HG03196 (cell line): ENCODE measurements at regions not wholly inside any gene's neighbourhood (a gene's known extent, or its start where the extent isn't known, plus 50 kb on each side); places are given as distances from the start of the nearest gene placed in this dataset.
"Not testable (repeated sequence)": the region's sequence is repeated elsewhere in the genome, so short reads cannot be mapped to it uniquely, and the experiment has no call there.

Experiments used
- ATAC-seq: cut with Tn5 transposase; IDR thresholded peaks from one replicate; pipeline ENCODE4 v1.9.1; 2021; ENCODE audit not compliant: unreplicated experiment

- no peak for ATAC-seq
Measured at GRCh38 chr20:29687438-29687837, 1570.0 kb upstream of the DEFB115 start.

DNA sequence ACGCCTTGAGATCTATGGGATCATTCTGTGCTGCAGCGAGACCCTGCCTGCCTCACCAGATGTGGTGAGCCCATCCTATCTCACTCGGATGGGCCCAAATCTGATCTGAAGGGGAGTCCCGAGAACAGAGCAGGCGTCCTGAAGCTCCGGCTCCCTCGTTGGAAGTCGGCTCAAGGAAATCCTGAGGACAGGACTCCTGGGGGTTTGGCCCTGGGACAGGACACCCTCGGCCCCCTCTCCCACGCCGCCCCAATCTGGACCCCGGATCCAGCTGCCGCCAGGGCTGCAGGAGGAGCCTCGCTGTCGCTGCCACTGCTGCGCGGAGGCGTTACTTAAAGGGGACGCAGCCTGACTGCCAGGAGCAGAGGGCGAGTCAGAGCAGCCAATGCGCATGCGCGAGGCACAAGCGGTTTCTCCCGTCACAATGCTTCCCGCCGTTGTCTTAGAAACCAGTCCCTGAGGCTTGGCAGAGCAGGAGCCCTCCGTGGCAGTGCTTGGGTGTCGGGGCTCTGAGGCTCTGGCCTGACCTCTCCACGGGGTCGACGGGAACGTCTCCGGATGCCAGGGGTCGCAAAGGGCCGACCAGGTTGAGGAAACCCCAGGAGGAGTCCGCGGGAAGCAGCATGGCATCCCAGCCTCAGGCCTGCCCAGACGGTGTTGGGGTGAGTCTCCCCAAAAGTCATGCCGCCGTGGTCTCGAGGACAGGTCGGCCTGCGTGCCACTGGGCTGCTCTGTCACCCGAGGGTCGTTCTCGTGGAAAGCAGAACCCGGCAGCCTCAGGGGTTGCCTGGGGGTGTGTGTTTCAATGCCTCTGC lies 1567.8 kb upstream of the DEFB115 start:
- ATAC-seq: no peak

DNA sequence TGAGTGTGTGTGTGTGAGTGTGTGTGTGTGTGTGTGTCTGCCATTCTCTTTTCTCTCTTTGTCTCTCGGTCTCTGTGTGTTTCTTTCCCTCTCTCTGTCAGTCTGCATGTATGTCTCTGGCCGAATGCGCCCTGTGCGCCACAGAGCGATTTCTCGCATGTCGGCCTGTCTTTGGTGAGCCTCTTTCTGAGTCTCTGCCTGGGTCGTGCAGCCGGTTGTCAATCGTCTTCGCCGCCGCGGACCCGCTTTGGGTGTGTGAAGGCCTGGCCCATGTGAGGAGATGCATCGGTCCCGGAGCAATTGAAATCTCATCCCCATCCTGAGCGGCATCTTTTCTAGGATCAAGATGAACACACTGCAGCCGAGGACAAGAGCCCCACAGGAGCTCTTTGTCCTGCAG lies 1567.2 kb upstream of the DEFB115 start:
- no peak for ATAC-seq

DNA sequence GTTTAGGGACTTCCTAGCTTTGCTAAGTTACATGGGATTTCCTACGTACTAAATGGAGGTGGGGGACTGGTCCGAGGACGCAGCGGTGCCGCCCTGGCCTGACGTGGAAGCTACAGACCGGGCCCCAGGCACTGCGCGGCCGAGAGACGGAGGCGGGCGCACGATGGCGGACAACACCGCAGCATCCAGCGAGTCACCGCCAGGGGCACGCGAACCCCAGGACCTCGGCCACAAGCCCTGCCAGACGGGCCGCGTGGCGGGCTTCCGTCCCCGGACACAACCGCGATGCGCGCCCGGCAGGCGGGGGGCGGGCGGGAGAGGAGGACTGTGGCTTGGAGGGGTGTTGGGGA lies 1516.9 kb upstream of the DEFB115 start:
- ATAC-seq: no peak

DNA sequence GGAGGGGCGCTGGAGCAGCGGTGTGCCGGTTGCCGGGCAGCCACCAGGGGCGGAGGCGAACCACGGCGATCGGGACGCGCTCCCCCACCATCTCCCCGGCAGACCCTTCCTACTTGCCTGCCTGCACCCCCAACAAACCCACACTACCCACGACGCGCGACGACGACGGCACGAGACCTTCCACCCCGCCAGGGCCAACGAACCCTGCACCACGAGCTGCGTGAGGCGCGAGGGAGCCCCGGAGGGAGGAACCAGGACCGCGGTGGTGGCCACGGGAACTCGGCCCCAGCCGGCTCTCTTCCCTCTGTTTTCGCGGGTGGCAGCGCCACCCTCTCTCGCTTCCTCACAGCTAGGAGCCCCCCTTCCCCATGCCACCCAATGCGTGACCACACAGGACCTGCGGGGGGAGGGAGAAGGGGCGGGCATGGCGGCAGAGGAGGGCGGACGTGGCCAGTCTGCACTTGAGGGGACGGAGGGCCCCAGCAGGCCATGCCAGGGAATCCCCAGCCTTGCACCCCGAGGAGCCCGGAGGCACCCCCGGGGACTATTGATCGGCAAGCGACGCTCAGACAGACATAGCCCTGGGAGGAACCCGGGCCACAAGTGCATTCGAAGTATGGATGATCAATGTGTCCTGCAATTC lies 1516.4 kb upstream of the DEFB115 start:
- ATAC-seq: no peak

DNA sequence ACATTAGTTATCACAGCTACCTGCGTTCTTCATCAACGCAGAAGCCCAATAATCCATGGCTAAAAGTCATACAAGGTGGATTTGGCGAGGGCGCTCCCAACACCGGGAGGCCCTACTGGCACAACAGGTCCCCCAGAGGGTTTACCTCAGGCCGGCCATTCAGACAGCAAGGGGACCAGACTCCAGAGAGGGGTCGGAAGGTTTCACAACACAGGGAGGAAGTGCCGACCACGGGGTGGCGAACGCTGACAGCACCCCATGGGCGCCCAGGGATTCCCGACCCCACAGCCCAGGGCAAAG lies 1515.9 kb upstream of the DEFB115 start:
- no peak for ATAC-seq

DNA sequence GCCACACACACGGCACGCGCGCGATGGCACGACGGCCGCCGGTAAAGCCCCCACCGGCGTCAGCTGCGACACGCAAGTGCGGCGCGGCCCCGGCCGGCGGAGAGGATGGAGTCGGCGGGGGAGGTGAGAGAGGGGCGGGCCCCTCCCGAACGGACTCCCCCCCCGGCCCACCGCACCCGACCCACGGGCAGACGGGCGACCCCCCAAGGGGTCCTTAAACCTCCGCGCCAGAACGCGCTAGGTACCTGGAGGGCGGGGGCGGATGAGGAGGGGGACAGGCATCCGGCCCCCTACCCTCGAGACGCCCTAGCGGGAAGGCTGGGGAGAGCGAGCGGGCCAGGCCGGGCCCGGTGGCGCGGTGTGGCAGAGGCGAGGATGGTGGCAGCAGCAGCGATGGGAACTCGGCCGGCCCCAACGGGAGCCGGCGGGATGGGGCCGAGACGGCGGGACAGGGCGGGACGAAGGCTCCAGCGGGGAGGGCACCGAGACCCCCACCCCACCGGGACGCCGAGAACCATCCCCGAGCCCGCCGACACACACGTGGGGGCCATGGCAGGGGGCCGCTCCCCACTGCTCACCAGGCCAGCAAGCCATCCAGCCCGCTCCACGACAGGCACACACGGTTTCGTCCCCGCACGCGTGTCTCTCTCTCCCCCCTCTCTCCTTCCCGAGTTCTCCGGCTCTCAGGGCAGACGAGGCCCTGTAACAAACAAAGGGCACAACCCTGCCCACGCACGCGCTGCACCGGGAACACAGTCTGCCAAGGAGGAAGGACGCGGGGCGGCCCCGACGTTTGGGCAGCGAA lies 1515.4 kb upstream of the DEFB115 start:
- no peak for ATAC-seq

DNA sequence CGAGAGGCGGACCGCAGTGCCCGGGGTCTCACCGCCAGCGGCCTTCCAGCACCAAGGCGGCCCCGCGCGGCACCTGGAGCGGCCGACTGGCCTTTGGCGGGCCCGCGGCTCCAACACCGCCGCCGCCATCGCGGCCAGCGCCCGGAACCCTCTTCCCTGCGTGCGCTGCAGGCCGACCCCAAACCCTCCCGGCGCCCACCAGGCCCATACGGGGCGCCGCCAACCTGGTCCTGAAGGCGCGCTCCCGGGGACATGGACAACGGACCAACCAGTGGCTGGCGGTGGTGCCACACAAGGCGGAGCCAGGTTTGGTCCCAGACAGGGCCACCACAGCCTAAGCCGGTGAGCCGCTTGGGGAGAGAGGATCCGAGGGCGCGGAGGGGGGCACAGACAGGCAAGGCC lies 1514.8 kb upstream of the DEFB115 start:
- ATAC-seq: no peak

DNA sequence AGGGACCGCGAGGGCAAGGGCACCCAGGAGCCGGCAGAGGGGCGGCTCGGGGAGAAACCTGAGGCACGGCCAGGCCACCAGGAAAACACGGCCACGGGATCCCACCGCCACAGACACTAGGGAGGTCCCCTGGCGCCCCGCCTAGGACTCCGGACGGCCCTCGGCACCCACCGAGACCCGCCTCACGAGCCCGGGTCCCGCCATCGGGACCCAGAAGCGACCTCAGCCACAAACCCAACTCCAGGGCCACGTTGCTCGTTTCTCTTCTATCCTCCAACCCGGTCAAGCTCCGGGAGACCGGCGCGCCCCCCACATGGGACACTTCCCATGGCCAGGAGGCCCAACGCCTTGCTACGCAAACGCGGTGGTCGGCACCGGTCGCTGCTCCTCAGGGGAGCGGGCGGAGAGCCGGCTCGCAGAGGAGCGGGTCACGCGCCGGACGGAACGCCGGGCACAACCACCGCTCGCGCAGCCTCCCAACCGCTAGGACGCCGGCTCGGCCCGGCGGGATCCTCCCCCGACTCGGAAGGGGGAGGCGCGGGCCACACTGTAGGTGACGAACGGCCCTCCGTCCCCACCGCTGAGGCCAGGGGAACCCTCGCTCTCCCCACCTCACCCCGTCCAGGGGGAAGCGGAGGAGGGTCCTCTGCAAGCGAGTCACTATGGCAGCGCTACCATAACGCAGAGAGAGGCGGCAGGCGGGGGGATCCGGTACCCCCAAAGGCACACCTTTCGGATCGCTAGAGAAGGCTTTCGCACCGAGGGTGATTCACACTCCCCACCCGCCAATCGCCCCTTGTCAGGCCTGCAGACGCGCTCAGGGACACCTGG lies 1514.1 kb upstream of the DEFB115 start:
- ATAC-seq: no peak

DNA sequence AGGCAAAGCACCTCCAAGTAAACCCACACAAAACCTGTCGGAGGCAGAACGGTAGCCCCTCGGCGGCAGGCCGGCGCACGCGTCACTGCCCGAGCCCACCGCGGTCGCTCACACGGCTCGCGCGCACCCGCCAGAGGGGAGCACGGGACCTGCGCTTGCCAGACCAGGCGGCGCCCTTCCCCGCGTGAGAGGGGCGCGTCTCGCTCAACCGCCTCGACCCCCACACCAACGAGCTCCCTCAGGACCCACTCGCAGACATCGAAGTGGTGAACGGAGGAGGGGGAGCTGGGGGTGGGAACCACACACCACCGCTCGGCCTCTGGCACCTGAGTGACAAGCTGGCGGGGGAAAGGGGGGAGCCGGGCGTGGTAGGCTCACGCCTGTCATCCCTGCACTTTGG lies 1513.4 kb upstream of the DEFB115 start:
- no peak for ATAC-seq

DNA sequence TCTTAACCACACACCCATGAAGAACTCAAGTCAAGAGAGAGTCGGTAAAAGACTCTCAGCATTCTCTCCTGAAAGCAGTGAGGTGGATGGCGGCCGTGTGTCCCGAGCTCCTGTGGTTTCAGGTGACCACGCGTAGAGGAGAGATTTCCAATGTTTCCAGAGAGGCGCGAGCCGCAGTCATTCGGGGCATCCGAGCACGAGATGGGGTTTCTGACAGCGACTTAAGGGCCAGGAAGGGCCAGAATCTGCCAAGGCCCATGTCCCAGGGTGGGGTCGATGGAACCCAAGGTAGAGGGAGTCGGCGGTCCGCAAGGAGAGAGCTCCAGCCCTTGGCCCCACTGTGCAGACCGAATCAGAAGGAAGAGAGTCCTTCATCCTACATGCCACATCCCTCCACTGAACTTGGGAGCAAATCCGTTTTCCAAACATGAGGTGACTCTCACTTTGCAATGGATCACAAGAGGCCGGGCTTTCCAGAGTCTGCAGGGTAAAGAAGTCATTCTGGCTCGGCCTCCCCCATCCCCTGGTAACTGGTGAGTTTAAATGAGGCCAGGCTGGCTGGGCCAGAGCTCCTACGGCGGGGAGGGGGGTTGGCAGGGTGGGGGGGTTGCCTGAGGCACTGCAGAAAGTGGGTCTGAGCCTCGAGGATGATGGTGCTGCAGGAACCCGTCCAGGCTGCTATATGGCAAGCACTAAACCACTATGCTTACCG lies 1511.8 kb upstream of the DEFB115 start:
- ATAC-seq: not testable (repeated sequence)

DNA sequence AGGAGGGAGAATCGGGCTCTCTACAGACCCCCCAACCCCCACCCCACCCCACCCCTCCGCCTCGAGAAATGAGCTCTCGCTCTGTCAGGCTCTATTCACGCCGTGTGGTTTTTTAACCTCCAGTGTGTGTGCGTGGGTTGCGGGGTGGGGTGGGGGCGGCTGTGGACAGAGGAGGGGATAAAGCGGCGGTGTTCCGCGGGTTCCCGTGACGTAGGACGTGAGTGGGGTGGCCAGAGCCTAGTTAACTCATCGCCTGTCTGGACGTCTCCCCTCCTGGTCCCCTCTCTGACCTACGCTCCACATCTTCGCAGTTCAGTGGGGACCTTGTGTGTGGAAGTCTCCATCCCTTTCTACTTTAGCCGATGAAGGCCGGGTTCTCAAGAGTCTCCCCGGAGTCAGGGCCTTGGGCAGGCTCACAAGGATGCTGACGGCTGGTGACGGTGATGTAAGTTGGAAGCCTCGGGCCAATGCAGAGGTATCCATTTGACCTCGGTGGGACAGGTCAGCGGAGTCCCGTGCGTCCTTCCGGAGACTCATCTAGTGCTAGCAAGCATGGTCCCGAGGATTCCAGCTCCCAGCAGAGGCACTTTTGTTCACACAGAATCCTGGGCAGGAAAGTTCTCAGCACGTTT lies 1507.1 kb upstream of the DEFB115 start:
- ATAC-seq: no peak

GRCh38 chr20:29752644-29753425 lies 1504.6 kb upstream of the DEFB115 start:
- not testable (repeated sequence) for ATAC-seq

- not testable (repeated sequence) for ATAC-seq
Measured at GRCh38 chr20:29753426-29753746, 1504.1 kb upstream of the DEFB115 start.

GRCh38 chr20:29753879-29754278 lies 1503.6 kb upstream of the DEFB115 start:
- not testable (repeated sequence) for ATAC-seq

- ATAC-seq: not testable (repeated sequence)
Measured at GRCh38 chr20:29755854-29756498, 1501.5 kb upstream of the DEFB115 start.

DNA sequence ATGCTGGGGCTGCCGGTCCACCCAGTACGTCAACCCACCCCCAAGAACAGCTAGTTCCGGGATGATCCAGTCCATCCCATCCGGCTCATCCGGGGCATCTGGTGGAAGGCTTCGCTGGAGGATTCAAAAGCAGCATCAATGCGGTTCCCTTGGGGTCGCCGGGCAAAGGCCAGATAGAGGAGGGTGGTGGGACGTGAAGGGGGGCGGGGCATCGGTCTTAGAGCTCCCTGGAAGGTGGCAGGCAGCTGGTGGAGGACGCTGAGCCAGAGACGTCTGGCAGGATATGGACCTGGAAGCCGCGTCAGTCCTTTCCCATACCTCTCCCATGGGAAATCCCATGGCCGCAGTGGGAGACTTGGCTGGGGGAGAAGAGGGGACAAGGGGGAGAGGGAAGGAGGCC lies 1500.8 kb upstream of the DEFB115 start:
- ATAC-seq: no peak

DNA sequence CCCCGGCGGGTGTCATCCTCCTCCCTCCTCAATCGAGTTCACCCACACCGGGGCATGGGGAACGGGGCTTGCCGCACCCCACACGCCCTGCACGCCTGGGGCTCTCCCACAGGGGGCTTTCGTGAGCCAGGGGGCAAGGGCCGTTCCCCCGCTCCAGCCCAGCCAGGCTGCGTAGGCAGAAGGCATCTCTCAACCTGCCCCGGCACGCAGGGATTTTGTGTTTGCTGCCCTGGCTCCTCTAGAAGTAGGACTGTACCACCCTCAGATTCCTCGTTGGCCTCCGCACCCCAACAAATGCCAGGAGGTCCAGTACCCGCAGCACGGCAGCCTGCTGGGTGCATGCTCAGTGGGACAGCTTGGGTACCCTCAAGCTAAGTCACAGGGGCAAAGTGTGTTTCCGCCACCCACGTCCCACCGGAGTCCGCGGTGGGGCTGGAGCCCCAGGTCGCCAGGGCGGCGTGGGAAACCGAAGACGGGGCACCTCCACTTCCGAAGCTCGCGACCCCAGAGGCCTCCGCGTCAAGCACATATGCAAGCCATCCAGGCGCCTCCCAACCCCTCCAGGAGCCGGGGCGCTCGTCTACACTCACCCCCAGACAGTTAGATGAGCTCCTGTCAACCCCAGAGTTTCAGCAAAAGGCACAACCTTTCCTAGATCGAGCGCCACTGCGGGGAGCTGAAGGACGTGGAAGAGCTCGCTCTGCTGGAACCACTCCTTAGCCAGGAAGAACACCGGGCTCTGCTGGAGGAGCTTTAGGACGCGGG lies 1495.7 kb upstream of the DEFB115 start:
- ATAC-seq: not testable (repeated sequence)
